GM13976 (cell line): ENCODE measurements at regions not wholly inside any gene's neighbourhood (a gene's known extent, or its start where the extent isn't known, plus 50 kb on each side); places are given as distances from the start of the nearest gene placed in this dataset.

Source experiments
- DNase-seq: peaks from one replicate; pipeline ENCODE4 v3.0.0; 2012; ENCODE audit warnings: low spot score
- in situ Hi-C: fragments of 300-500 bp; cut with MboI; formaldehyde crosslinking; loops from one replicate; pipeline ENCODE4 v1.12.0; 2022; ENCODE audit warnings: low sequenced_read_pairs, mixed read lengths, inconsistent platforms; ENCODE audit not compliant: unreplicated experiment
- TF ChIP-seq, protein P1 (sequence below): IDR thresholded peaks from 2 replicates; pipeline ENCODE4 v1.5.1; 2012; ENCODE audit warnings: borderline replicate concordance, mild to moderate bottlenecking; ENCODE audit not compliant: insufficient read depth; ENCODE audit errors: extremely low read depth, missing control alignments, control extremely low read depth

DNA sequence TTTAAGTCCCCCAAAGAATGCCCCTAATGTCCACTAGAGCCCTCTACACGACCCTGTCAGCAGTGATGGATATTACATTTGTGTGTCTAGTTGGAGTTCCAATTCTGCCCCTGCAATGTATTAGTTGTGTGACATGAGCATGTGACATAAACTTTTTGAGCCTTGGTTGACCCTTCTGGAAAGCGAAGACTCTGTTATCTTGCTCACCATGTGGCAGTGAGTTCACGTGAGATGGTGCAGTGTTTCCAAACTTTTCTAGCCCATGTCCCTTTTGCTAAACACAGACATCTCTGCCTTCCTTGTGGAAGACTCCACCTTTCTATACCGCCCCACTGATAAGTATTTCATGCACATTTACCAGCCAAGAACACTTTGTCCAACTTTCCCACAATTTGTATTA lies 87.0 kb upstream of the BOD1 start:
- in situ Hi-C loops, result no loop called here
- TF ChIP-seq, protein P1, sequence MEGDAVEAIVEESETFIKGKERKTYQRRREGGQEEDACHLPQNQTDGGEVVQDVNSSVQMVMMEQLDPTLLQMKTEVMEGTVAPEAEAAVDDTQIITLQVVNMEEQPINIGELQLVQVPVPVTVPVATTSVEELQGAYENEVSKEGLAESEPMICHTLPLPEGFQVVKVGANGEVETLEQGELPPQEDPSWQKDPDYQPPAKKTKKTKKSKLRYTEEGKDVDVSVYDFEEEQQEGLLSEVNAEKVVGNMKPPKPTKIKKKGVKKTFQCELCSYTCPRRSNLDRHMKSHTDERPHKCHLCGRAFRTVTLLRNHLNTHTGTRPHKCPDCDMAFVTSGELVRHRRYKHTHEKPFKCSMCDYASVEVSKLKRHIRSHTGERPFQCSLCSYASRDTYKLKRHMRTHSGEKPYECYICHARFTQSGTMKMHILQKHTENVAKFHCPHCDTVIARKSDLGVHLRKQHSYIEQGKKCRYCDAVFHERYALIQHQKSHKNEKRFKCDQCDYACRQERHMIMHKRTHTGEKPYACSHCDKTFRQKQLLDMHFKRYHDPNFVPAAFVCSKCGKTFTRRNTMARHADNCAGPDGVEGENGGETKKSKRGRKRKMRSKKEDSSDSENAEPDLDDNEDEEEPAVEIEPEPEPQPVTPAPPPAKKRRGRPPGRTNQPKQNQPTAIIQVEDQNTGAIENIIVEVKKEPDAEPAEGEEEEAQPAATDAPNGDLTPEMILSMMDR, result no peak
- no peak for DNase-seq

- in situ Hi-C loops, result no loop called here
- TF ChIP-seq, protein P1, result no peak
- DNase-seq, result no peak
Measured at GRCh38 chr5:173704615-173705511, 88.4 kb upstream of the BOD1 start.

DNA sequence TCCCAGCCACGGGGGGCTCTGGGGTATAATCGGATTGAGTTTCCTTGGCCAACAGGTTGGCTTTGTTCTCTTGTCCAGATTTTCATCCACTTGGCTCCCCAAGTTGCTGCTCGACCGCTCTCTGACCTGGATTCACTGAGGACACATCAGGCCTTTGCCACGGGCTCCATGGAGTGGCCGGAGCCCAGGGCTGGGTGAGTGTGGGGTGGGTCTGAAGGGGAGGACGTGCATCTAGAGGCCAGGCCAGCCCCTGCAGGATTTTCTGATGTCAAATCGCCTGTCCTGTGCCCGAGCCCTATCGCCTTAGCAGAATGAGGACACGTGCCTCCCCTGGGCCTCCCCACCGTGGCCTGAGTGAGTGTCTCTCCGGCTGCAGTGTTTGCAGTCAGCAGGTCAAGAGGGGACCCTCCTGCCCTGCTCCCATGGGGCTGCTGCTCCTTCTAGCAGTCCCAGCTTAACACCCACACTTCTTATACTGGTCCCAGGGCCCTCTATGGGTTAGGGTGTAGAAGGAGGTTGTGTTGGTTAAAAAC lies 89.1 kb upstream of the BOD1 start:
- TF ChIP-seq, protein P1, result no peak
- in situ Hi-C loops, result no loop called here
- DNase-seq, result no peak

GRCh38 chr5:173706700-173707099 lies 90.2 kb upstream of the BOD1 start:
- in situ Hi-C loops, result no loop called here
- DNase-seq, result no peak

DNA sequence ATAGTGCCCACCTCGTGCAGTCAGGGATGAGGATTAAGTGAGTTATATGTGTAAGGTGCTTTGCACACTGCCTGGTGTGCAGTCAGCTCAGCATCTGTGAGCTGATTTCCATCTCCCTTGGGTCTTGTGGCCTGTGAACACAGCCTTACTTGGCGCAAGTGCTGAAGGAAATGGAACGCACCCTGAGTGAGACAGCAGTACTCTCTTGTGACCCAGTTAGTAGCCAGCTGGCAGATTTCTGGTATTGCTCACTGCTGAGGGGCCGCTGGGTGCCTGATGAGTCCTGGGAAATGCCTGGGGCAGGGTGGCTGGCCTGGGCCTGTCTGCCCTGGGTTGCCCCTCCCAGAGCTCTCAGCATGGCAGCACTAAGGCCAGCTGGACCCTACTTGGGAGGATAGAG lies 90.9 kb upstream of the BOD1 start:
- TF ChIP-seq, protein P1, result no peak
- in situ Hi-C loops, result no loop called here
- DNase-seq, result no peak

More at GRCh38 chr5:173706700-173707099, 90.2 kb upstream of the BOD1 start:
- TF ChIP-seq, protein P1, result no peak

GRCh38 chr5:173709145-173709544 lies 92.7 kb upstream of the BOD1 start:
- in situ Hi-C loops, result no loop called here
- DNase-seq, result no peak
- TF ChIP-seq, protein P1, result no peak

GRCh38 chr5:173709761-173710160 lies 93.3 kb upstream of the BOD1 start:
- TF ChIP-seq, protein P1, result no peak
- DNase-seq, result no peak

More at GRCh38 chr5:173709761-173710160, 93.3 kb upstream of the BOD1 start:
- in situ Hi-C loops, result no loop called here
